ENCODE measurements at regions not wholly inside any gene's neighbourhood (a gene's known extent, or its start where the extent isn't known, plus 50 kb on each side); places are given as distances from the start of the nearest gene placed in this dataset.
"Not testable (repeated sequence)": the region's sequence is repeated elsewhere in the genome, so short reads cannot be mapped to it uniquely, and the experiment has no call there.

GRCh38 chr2:145799595-145800108 lies 1279.7 kb upstream of the ZEB2 start:
- no peak for DNase-seq (ENCODE audit: low read depth)

GRCh38 chr2:145798419-145798818 lies 1278.5 kb upstream of the ZEB2 start:
- no peak overlapping the region for H3K4me3 ChIP-seq (ENCODE audit: low read depth, low read length)
- no peak for DNase-seq (ENCODE audit: low read depth)

More at GRCh38 chr2:145799595-145800108, 1279.7 kb upstream of the ZEB2 start:
- no peak overlapping the region for H3K4me3 ChIP-seq (ENCODE audit: low read depth, low read length)

GRCh38 chr2:145797692-145798091 lies 1277.8 kb upstream of the ZEB2 start:
- H3K4me3 ChIP-seq (ENCODE audit: low read depth, low read length) = no peak overlapping the region
- no peak for DNase-seq (ENCODE audit: low read depth)

- no peak overlapping the region for H3K4me3 ChIP-seq (ENCODE audit: low read depth, low read length)
- DNase-seq (ENCODE audit: low read depth) = no peak
Measured at GRCh38 chr2:145792745-145793144, 1272.8 kb upstream of the ZEB2 start.

GRCh38 chr2:145789636-145790035 lies 1269.7 kb upstream of the ZEB2 start:
- no peak overlapping the region for H3K4me3 ChIP-seq (ENCODE audit: low read depth, low read length)
- DNase-seq (ENCODE audit: low read depth) = no peak

- not testable (repeated sequence) for DNase-seq (ENCODE audit: low read depth); H3K4me3 ChIP-seq (ENCODE audit: low read depth, low read length)
Measured at GRCh38 chr2:145787597-145788361, 1267.9 kb upstream of the ZEB2 start.

- not testable (repeated sequence) for DNase-seq (ENCODE audit: low read depth); H3K4me3 ChIP-seq (ENCODE audit: low read depth, low read length)
Measured at GRCh38 chr2:145782607-145783006, 1262.7 kb upstream of the ZEB2 start.

- no peak overlapping the region for H3K4me3 ChIP-seq (ENCODE audit: low read depth, low read length)
- DNase-seq (ENCODE audit: low read depth) = no peak
Measured at GRCh38 chr2:145777914-145778313, 1258.0 kb upstream of the ZEB2 start.

- no peak overlapping the region for H3K4me3 ChIP-seq (ENCODE audit: low read depth, low read length)
- peak; percentile 48 for DNase-seq (ENCODE audit: low read depth)
Measured at GRCh38 chr2:145777297-145777696, 1257.4 kb upstream of the ZEB2 start.

- DNase-seq (ENCODE audit: low read depth) = no peak
- H3K4me3 ChIP-seq (ENCODE audit: low read depth, low read length) = no peak overlapping the region
Measured at GRCh38 chr2:145775591-145775990, 1255.7 kb upstream of the ZEB2 start.

- no peak for DNase-seq (ENCODE audit: low read depth)
- H3K4me3 ChIP-seq (ENCODE audit: low read depth, low read length) = no peak overlapping the region
Measured at GRCh38 chr2:145771525-145771924, 1251.6 kb upstream of the ZEB2 start.

GRCh38 chr2:145769011-145769716 lies 1249.2 kb upstream of the ZEB2 start:
- H3K4me3 ChIP-seq (ENCODE audit: low read depth, low read length) = no peak overlapping the region
- DNase-seq (ENCODE audit: low read depth) = no peak

- DNase-seq (ENCODE audit: low read depth) = no peak
- H3K4me3 ChIP-seq (ENCODE audit: low read depth, low read length) = no peak overlapping the region
Measured at GRCh38 chr2:145765874-145766273, 1246.0 kb upstream of the ZEB2 start.

GRCh38 chr2:145764631-145765030 lies 1244.7 kb upstream of the ZEB2 start:
- no peak overlapping the region for H3K4me3 ChIP-seq (ENCODE audit: low read depth, low read length)
- peak; percentile 82 for DNase-seq (ENCODE audit: low read depth)

- DNase-seq (ENCODE audit: low read depth) = no peak
- H3K4me3 ChIP-seq (ENCODE audit: low read depth, low read length) = no peak overlapping the region
Measured at GRCh38 chr2:145760781-145761649, 1241.1 kb upstream of the ZEB2 start.

- DNase-seq (ENCODE audit: low read depth) = no peak
- no peak overlapping the region for H3K4me3 ChIP-seq (ENCODE audit: low read depth, low read length)
Measured at GRCh38 chr2:145759228-145759915, 1239.5 kb upstream of the ZEB2 start.

GRCh38 chr2:145757503-145758246 lies 1237.8 kb upstream of the ZEB2 start:
- H3K4me3 ChIP-seq (ENCODE audit: low read depth, low read length) = no peak overlapping the region
- DNase-seq (ENCODE audit: low read depth) = no peak

- no peak overlapping the region for H3K4me3 ChIP-seq (ENCODE audit: low read depth, low read length)
- no peak for DNase-seq (ENCODE audit: low read depth)
Measured at GRCh38 chr2:145755019-145755837, 1235.3 kb upstream of the ZEB2 start.

Data from skeletal muscle cell (primary cell).